ENCODE measurements at regions not wholly inside any gene's neighbourhood (a gene's known extent, or its start where the extent isn't known, plus 50 kb on each side); places are given as distances from the start of the nearest gene placed in this dataset.

DNA sequence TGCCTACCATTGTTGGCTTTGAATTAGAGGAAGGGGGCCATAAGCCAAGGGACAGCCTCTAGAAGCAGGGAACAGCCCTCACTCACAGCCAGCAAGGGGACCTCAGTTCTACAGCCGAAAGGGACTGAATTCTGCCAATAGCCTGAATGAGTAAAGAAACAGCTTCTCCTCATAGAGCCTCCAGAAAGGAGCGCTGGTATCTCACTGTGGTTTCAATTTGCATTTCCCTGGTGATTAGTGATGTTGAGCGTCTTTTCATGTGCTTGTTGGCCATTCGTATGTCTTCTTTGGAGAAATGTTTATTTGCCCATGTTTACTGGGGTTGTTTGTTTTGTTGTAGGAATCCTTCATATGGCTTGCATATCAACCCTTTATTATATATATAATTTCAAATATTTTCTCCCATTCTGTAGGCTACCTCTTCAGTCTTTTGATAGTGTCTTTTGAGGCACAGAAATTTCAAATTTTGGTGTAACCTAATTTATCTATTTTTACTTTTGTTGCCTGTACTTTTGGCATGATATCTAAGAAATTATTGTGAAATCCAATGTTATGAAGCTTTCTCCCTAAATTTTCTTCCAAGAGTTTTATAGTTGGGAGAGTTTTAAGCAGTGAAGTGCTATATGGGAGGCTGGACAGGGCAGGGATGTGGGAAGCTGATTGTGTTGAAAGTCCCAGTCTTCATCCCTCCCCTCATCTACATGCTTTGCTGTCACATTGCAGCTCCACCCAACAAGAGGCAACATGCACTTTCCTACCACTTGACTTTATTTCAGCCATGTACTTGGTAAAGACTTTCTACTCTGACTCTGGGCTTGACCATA lies 57.1 kb upstream of the GPCPD1 start:
- no peaks in the 10 kb centered on the region for H3K36me3 ChIP-seq (ENCODE audit: control insufficient read depth in 2 of 2, insufficient read depth in 1 of 2, low read length in 2 of 2)
- no peaks in the 10 kb centered on the region for H3K4me1 ChIP-seq (ENCODE audit: control insufficient read depth, insufficient read depth, low read length)
- POLR2A ChIA-PET, result no interaction called here
- TF ChIP-seq ZSCAN16 (tag by site-specific recombination; IDR thresholded peaks at IDR 0.05), result no peak
- TF ChIP-seq ZBTB48 (tag by site-specific recombination; IDR thresholded peaks at IDR 0.05), result no peak
- TF ChIP-seq ZNF610 (tag by site-specific recombination; IDR thresholded peaks at IDR 0.05; ENCODE audit: borderline replicate concordance), result no peak
- no peak for TF ChIP-seq ZNF670 (tag by site-specific recombination; IDR thresholded peaks at IDR 0.05; ENCODE audit: low read depth)
- TF ChIP-seq OVOL3 (tag by site-specific recombination; IDR thresholded peaks at IDR 0.05), result no peak
- TF ChIP-seq ZNF776 (tag by site-specific recombination; IDR thresholded peaks at IDR 0.05; ENCODE audit: borderline replicate concordance), result no peak
- TF ChIP-seq ZNF529 (tag by site-specific recombination; IDR thresholded peaks at IDR 0.05; ENCODE audit: insufficient replicate concordance), result no peak
- no peak for TF ChIP-seq ZNF404 (tag by site-specific recombination; IDR thresholded peaks at IDR 0.05)
- TF ChIP-seq ZNF350 (tag by site-specific recombination; IDR thresholded peaks at IDR 0.05), result no peak
- TF ChIP-seq ZNF548 (tag by site-specific recombination; IDR thresholded peaks at IDR 0.05), result no peak
- TF ChIP-seq, protein P1, sequence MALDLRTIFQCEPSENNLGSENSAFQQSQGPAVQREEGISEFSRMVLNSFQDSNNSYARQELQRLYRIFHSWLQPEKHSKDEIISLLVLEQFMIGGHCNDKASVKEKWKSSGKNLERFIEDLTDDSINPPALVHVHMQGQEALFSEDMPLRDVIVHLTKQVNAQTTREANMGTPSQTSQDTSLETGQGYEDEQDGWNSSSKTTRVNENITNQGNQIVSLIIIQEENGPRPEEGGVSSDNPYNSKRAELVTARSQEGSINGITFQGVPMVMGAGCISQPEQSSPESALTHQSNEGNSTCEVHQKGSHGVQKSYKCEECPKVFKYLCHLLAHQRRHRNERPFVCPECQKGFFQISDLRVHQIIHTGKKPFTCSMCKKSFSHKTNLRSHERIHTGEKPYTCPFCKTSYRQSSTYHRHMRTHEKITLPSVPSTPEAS (tag by site-specific recombination; IDR thresholded peaks at IDR 0.05), result no peak
- no peak for TF ChIP-seq ZNF677 (tag by site-specific recombination; IDR thresholded peaks at IDR 0.05)
- CTCF ChIA-PET, result interaction anchor here (1.5 kb wide), 1 partner anchor 10 kb away, joined by 4 read pairs; no protein-coding TSS in a partner anchor
- no peak overlapping the region for H3K4me3 ChIP-seq (ENCODE audit: low read depth, low read length)
- no peaks in the 10 kb centered on the region for H3K9me3 ChIP-seq (ENCODE audit: control insufficient read depth, insufficient read depth, low read depth, low read length)
- no peak overlapping the region for H3K27ac ChIP-seq (ENCODE audit: extremely low read depth, low read depth, low read length)

DNA sequence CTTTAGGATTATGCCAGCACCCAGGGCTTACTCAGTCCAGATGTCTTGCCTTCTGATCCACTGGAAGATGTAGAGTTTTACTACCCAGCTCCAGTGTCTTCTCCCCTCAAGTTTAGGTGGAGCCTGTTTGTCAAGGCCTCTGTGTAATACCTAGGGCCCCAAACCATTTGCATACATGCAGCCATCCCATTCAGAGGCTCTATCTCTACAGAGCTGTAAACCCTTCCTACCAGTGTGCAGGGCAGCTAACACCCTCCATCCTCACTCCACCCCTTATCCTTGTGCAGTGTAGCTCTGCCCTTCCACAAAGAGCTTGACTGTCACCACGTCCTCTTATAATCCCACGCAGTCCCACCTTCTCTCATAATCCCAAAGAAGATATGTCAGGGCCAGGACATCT lies 54.6 kb upstream of the GPCPD1 start:
- Histone ChIP-seq H3K9me3 (ENCODE audit: control insufficient read depth, insufficient read depth, low read depth, low read length) (no peaks in the 10 kb centered on the region), H3K4me3 (ENCODE audit: low read depth, low read length) (no peak overlapping the region), H3K27ac (ENCODE audit: extremely low read depth, low read depth, low read length) (no peak overlapping the region), H3K36me3 (ENCODE audit: control insufficient read depth in 2 of 2, insufficient read depth in 1 of 2, low read length in 2 of 2) (no peaks in the 10 kb centered on the region), H3K4me1 (ENCODE audit: control insufficient read depth, insufficient read depth, low read length) (no peaks in the 10 kb centered on the region)
- ChIA-PET CTCF (interaction anchor here (0.9 kb wide), 1 partner anchor 9 kb away, joined by 6 read pairs; no protein-coding TSS in a partner anchor), POLR2A (interaction anchor here (0.6 kb wide), 1 partner anchor 30 kb away, joined by 4 read pairs; no protein-coding TSS in a partner anchor)
- TF ChIP-seq PRDM1 (tag by site-specific recombination; IDR thresholded peaks at IDR 0.05), result no peak
- no peak for TF ChIP-seq ZFP41 (tag by site-specific recombination; IDR thresholded peaks at IDR 0.05; ENCODE audit: borderline replicate concordance)
- no peak for TF ChIP-seq ZFP37 (tag by site-specific recombination; IDR thresholded peaks at IDR 0.05)
- no peak for TF ChIP-seq RBAK (tag by site-specific recombination; IDR thresholded peaks at IDR 0.05)
- no peak for TF ChIP-seq YY2 (tag by site-specific recombination; IDR thresholded peaks at IDR 0.05)
- no peak for TF ChIP-seq ZNF561 (tag by site-specific recombination; IDR thresholded peaks at IDR 0.05; ENCODE audit: borderline replicate concordance)

DNA sequence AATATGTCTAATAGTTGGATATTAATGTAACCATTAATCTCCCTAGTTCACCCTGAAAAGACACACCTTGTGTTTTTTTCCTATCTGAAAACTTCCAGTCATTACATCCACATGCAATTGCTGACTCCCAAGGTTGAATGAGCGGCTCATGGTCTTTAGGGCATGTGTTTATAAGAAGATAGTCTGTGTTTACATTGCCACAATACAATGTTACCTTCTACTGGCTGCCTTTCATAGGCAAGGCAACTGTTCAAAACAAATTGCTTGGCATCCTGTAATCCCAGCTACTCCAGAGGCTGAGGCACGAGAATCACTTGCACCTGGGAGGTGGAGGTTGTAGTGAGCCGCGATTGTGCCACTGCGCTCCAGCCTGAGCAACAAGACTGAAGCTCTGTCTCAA lies 52.6 kb upstream of the GPCPD1 start:
- CTCF ChIA-PET, result no interaction called here
- H3K27ac ChIP-seq (ENCODE audit: extremely low read depth, low read depth, low read length), result no peak overlapping the region
- no peaks in the 10 kb centered on the region for H3K4me1 ChIP-seq (ENCODE audit: control insufficient read depth, insufficient read depth, low read length)
- POLR2A ChIA-PET, result no interaction called here
- H3K9me3 ChIP-seq (ENCODE audit: control insufficient read depth, insufficient read depth, low read depth, low read length), result no peaks in the 10 kb centered on the region
- no peak overlapping the region for H3K4me3 ChIP-seq (ENCODE audit: low read depth, low read length)
- H3K36me3 ChIP-seq (ENCODE audit: control insufficient read depth in 2 of 2, insufficient read depth in 1 of 2, low read length in 2 of 2), result no peaks in the 10 kb centered on the region
- TF ChIP-seq YY2 (tag by site-specific recombination; IDR thresholded peaks at IDR 0.05) (no peak), EGR2 (tag by site-specific recombination; IDR thresholded peaks at IDR 0.05; ENCODE audit: low read depth) (no peak), ZNF837 (tag by site-specific recombination; IDR thresholded peaks at IDR 0.05) (no peak), ZNF114 (tag by site-specific recombination; IDR thresholded peaks at IDR 0.05) (no peak), ZNF529 (tag by site-specific recombination; IDR thresholded peaks at IDR 0.05; ENCODE audit: insufficient replicate concordance) (no peak), ZBTB21 (tag by site-specific recombination; IDR thresholded peaks at IDR 0.05) (no peak), ZNF335 (tag by site-specific recombination; conservative IDR thresholded peaks at IDR 0.05) (no peak)
- TF ChIP-seq, protein P2, sequence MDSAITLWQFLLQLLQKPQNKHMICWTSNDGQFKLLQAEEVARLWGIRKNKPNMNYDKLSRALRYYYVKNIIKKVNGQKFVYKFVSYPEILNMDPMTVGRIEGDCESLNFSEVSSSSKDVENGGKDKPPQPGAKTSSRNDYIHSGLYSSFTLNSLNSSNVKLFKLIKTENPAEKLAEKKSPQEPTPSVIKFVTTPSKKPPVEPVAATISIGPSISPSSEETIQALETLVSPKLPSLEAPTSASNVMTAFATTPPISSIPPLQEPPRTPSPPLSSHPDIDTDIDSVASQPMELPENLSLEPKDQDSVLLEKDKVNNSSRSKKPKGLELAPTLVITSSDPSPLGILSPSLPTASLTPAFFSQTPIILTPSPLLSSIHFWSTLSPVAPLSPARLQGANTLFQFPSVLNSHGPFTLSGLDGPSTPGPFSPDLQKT (IDR thresholded peaks at IDR 0.05; ENCODE audit: borderline replicate concordance, low read depth, low read length), result no peak
- TF ChIP-seq, protein P3, sequence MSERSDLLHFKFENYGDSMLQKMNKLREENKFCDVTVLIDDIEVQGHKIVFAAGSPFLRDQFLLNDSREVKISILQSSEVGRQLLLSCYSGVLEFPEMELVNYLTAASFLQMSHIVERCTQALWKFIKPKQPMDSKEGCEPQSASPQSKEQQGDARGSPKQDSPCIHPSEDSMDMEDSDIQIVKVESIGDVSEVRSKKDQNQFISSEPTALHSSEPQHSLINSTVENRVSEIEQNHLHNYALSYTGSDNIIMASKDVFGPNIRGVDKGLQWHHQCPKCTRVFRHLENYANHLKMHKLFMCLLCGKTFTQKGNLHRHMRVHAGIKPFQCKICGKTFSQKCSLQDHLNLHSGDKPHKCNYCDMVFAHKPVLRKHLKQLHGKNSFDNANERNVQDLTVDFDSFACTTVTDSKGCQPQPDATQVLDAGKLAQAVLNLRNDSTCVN (tag by site-specific recombination; optimal IDR thresholded peaks at IDR 0.05), result no peak
- TF ChIP-seq, protein P4, sequence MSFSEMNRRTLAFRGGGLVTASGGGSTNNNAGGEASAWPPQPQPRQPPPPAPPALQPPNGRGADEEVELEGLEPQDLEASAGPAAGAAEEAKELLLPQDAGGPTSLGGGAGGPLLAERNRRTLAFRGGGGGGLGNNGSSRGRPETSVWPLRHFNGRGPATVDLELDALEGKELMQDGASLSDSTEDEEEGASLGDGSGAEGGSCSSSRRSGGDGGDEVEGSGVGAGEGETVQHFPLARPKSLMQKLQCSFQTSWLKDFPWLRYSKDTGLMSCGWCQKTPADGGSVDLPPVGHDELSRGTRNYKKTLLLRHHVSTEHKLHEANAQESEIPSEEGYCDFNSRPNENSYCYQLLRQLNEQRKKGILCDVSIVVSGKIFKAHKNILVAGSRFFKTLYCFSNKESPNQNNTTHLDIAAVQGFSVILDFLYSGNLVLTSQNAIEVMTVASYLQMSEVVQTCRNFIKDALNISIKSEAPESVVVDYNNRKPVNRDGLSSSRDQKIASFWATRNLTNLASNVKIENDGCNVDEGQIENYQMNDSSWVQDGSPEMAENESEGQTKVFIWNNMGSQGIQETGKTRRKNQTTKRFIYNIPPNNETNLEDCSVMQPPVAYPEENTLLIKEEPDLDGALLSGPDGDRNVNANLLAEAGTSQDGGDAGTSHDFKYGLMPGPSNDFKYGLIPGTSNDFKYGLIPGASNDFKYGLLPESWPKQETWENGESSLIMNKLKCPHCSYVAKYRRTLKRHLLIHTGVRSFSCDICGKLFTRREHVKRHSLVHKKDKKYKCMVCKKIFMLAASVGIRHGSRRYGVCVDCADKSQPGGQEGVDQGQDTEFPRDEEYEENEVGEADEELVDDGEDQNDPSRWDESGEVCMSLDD (tag by site-specific recombination; IDR thresholded peaks at IDR 0.05), result no peak
